ENCODE measurements at regions not wholly inside any gene's neighbourhood (a gene's known extent, or its start where the extent isn't known, plus 50 kb on each side); places are given as distances from the start of the nearest gene placed in this dataset.

GRCh38 chr2:118510807-118511206, 336.6 kb downstream of the EN1 start:
- TF ChIP-seq CTCF (IDR thresholded peaks at IDR 0.05): no peak
- no peak for TF ChIP-seq EZH2phosphoT487 (IDR thresholded peaks at IDR 0.05)
- no peak for TF ChIP-seq EZH2 (IDR thresholded peaks at IDR 0.05)

Data from neural progenitor cell (in vitro differentiated cells).